SK-N-SH (cell line): ENCODE measurements at regions not wholly inside any gene's neighbourhood (a gene's known extent, or its start where the extent isn't known, plus 50 kb on each side); places are given as distances from the start of the nearest gene placed in this dataset.

Experiments used
- MEF2A ChIP-seq: IDR thresholded peaks from 2 replicates; pipeline ENCODE4 v1.4.0; 2012; ENCODE audit warnings: low read depth, borderline replicate concordance
- MXI1 ChIP-seq: IDR thresholded peaks from 2 replicates; pipeline ENCODE4 v1.6.1; 2012; ENCODE audit warnings: mild to moderate bottlenecking, low read depth, low read length, improper control_type of control experiment
- TAF1 ChIP-seq: IDR thresholded peaks from 2 replicates; pipeline ENCODE4 v1.6.1; 2012; ENCODE audit warnings: low read depth, mild to moderate bottlenecking, low read length, moderate library complexity, borderline replicate concordance
- YY1 ChIP-seq: IDR thresholded peaks from 2 replicates; pipeline ENCODE4 v1.4.0; 2012; ENCODE audit warnings: low read depth, mild to moderate bottlenecking
- TF ChIP-seq, protein P1 (sequence below): fragments of 200-600 bp; sonication (generic); IDR thresholded peaks from 2 replicates; pipeline ENCODE4 v1.6.1; 2017; ENCODE audit warnings: antibody characterized with exemption, mild to moderate bottlenecking, moderate library complexity
- TF ChIP-seq, protein P2 (sequence below): fragments of 150-350 bp; IDR thresholded peaks from 2 replicates; pipeline ENCODE4 v1.6.1; 2017; ENCODE audit warnings: antibody characterized with exemption, low read length, low read depth, borderline replicate concordance
- TF ChIP-seq, protein P3 (sequence below): IDR thresholded peaks from 2 replicates; pipeline ENCODE4 v1.4.0; 2012; ENCODE audit warnings: low read depth

DNA sequence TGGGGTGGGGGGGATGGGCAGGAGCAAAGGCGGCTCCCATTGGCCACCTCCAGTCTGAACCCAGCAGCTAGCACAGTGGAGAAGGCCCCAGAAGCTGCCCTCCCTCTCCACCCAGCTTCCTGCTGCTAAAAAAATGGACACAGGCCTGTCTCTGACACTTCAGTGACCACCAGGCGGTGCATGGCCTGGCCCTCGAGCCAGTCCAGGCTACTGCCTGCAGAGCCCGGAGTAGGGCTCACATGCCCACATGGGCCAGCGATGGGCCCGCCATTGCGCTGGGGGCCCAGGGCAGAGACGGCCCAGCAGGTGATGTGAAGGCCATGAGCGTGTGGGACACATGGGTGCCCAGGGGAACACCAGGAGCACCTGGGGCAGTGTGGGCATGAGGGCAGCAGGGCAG, 52.1 kb upstream of the NOTCH1 start:
- no peak for TF ChIP-seq TAF1
- TF ChIP-seq, protein P1, sequence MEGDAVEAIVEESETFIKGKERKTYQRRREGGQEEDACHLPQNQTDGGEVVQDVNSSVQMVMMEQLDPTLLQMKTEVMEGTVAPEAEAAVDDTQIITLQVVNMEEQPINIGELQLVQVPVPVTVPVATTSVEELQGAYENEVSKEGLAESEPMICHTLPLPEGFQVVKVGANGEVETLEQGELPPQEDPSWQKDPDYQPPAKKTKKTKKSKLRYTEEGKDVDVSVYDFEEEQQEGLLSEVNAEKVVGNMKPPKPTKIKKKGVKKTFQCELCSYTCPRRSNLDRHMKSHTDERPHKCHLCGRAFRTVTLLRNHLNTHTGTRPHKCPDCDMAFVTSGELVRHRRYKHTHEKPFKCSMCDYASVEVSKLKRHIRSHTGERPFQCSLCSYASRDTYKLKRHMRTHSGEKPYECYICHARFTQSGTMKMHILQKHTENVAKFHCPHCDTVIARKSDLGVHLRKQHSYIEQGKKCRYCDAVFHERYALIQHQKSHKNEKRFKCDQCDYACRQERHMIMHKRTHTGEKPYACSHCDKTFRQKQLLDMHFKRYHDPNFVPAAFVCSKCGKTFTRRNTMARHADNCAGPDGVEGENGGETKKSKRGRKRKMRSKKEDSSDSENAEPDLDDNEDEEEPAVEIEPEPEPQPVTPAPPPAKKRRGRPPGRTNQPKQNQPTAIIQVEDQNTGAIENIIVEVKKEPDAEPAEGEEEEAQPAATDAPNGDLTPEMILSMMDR = no peak
- no peak for TF ChIP-seq MXI1
- TF ChIP-seq, protein P2, sequence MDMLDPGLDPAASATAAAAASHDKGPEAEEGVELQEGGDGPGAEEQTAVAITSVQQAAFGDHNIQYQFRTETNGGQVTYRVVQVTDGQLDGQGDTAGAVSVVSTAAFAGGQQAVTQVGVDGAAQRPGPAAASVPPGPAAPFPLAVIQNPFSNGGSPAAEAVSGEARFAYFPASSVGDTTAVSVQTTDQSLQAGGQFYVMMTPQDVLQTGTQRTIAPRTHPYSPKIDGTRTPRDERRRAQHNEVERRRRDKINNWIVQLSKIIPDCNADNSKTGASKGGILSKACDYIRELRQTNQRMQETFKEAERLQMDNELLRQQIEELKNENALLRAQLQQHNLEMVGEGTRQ = no peak
- no peak for TF ChIP-seq MEF2A
- no peak for TF ChIP-seq YY1
- TF ChIP-seq, protein P3, sequence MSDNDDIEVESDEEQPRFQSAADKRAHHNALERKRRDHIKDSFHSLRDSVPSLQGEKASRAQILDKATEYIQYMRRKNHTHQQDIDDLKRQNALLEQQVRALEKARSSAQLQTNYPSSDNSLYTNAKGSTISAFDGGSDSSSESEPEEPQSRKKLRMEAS = no peak
